C1 segment of cervical spinal cord (tissue), 14 donors: ENCODE measurements at regions not wholly inside any gene's neighbourhood (a gene's known extent, or its start where the extent isn't known, plus 50 kb on each side); places are given as distances from the start of the nearest gene placed in this dataset.
"Not testable (repeated sequence)": the region's sequence is repeated elsewhere in the genome, so short reads cannot be mapped to it uniquely, and the experiment has no call there.

Source experiments
- DNase-seq, 14 donors: peaks; one replicate each; lab custom pipeline; 2025; lab: John Stamatoyannopoulos, UW

DNA sequence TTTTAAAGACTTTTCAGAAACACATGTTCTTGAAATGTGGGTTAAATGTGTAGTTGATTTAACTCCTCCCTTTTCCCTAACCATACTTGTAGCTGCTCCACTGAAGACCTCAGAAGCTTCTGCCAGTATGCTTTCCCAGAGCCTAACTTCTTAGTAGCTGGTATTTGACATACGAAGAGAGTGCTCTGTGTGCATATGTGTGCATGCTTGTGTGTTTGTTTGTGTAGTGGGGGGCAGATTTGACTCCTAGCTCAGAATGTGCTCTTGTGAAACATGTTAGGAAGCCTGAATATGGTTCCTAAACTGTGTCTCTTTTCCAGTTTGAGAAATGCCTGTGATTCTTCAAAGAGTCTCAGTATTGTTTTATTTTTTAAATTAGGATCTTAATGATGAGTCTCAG lies 420.4 kb downstream of the PCNX1 start:
- DNase-seq: no peak

DNA sequence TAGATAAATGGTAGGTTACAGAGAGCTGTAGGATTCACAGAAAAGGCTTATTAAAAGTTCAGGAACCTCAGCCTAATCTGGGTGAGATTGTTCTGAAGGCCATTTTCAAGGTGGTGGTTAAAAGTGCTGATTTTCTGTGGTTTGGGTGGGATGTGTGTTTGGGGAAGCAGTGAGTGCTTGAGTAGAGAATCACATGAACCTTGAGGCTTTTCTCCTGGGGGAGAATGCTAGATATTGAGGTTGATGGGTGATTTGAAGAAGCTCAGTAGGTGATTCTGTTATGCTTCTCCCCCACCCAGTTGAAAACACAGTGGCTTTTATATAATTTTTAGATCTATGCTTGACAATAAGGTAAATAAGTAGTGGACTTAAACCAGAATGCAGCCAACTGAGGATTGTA lies 420.9 kb downstream of the PCNX1 start:
- no peak for DNase-seq

DNA sequence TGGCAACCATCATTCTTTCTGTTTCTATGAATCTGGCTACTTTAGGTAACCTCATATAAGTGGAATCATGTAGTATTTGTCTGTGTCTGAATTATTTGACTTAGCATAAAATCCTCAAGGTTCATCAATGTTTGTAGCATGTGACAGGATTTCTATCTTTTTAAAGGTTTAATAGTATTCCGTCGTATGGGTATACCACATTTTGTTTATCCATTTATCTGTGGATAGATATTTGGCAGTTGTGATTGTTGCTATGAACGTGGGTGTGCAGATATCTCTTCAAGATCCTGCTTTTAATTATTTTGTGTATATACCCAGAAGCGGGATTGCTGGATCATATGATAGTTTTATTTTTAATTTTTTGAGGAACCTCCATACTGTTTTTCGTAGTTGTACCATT lies 421.7 kb downstream of the PCNX1 start:
- no peak for DNase-seq

DNA sequence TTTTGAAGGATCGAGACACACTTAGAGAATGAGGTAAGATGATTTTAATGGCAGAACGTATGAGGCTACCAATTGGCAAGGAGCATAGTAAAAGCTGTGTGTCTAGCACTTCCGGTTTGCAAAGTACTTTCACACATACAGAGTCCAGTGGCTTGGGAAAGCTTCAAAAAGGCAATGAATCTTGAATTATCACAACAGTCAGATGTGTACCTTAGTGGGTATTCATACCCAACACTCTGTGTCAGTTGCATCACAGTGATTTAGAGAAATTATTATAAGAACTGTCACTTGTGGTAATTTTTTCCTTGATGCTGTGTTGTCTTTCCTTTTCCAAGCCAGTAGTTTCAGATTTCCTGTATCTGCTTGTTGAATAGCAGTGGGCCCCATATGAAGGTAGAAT lies 424.1 kb downstream of the PCNX1 start:
- DNase-seq: no peak

DNA sequence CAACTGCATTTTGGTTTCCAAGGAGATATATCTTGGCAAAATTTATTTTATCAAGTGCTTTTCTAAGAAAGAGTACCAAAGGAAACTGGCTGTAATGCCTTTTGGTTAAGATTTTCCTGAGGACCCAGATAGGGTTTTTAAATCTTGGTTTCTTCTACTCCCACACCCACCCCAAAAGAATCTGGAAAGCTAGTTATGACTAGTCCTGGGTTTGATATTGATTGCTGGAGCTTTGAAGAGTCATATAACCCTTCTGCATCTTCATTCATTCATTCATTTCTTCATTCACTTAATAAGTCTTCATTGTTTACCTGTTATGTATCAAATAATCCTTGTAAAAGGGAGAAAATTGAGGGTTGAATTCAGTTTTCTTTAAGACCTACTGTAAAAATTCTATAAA lies 425.2 kb downstream of the PCNX1 start:
- no peak for DNase-seq

DNA sequence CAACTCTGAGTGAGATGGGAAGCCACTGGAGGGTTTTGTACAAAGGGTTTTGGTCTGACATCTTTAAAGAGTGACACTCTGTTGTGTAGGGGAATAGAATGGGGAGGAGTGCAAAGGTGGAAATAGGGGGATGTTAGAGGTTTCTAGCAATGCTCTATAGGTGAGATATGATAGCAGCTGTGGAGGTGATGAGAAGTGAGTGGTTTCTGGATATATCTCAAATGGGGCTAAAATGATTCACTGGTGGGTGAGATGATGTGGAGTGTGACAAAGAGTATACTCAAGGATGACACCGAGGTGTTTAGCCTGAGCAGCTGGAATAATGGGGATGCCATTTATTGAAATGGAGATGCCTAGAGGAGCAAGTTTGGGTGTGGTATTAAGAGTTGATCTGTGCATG lies 426.4 kb downstream of the PCNX1 start:
- DNase-seq: no peak

DNA sequence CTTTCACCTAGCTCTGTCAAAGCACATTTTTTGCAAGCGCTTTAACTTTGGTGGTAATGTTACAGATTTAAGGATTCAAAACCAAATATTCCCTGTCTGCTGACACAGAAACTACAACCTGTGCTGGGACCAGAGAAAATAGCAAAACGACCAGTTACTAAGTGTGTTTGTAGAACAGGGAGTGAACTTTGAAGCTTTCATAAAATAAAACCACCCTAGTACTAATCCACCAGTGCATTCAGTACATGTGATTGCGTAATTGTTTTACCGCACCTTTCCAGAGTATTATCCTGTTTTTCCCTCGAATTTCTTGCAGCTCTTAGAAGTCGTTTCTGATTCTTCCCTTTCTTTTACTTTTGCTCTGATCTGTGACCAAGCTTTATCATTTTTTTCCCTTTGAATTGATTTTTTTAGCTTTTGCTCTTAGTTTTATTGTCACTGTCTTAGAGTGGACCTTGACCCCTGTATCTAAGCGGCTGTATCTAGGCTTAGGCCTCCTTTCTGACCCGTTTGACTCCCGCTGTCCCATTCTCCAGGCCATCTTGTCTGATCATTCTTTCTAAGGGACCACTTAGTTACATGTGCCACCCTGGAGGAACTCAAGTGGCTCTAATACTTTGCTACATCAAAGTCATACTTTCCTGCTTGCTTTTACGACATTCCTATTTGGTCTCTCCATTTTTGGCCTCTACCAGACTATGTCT lies 429.4 kb downstream of the PCNX1 start:
- no peak for DNase-seq

DNA sequence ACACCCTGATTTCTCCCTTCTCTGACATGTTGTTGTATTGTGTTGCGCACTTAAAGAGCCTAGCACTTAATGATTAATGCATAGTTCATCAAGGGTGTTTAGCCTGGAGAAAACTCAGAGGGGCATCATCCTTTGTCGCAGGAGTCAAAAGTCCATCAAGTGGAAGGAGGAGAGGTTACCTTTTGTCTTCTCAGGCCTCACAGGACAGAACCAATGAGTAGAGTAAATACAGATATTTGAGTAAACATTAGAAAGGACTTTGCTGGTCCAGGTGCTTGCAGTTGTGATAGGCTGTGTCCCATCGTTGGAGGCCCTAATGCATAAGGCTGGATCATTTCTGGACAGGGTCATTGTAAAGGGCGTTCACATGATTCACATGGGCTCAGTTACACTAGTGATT lies 430.9 kb downstream of the PCNX1 start:
- DNase-seq: no peak

DNA sequence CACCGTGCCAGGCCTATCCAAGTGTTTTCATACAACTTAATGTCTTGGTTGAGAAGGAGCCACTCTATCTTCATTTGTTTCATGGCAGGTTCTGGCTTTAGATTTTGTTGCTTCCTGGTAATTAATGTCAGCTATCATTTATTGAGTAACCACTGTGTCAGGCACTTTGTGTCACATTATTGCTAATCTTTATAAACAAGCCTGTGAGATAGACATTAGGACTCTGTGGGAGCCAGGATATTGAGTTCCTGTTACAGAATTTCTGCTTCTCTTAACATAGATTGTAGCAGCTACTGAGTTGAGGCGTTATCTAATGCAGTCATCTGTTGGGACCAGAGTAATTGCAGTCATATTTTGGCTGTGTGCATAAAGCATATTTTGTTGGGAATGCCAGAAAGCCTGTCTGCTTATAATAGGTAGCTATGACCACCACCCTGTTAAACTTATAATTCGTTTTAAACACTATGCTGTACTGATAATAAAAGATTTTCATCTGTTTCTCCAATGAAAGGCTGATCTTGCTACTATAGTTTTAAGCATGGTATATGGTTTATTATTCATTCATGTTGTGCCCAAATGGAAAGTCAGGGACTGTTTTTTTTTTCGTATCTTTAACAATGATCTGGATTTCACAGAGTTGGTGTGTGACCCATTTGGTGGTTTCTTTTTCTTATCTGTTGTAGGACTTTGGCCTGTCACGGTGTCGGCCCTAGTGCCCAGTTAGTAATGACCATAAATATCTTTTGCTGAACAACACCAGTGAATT lies 432.6 kb downstream of the PCNX1 start:
- no peak for DNase-seq

DNA sequence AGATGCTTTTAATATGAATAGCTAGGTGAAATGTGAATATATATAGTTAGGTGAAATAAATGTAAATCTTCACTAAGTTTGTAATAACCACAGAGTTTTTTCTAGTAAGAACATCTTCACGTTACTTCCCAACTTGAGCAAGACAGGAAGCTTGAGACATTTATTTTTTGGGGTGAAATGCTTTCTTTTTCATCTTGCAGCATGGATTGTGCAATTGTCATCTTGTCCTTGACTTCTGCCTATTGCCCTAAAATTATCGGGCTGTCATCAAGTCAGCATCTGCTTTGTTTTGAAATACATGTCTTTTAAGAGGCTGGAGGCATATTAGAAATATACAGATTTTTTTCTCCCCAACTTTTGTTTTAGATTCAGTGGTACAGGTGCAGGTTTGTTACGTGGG lies 433.9 kb downstream of the PCNX1 start:
- no peak for DNase-seq

DNA sequence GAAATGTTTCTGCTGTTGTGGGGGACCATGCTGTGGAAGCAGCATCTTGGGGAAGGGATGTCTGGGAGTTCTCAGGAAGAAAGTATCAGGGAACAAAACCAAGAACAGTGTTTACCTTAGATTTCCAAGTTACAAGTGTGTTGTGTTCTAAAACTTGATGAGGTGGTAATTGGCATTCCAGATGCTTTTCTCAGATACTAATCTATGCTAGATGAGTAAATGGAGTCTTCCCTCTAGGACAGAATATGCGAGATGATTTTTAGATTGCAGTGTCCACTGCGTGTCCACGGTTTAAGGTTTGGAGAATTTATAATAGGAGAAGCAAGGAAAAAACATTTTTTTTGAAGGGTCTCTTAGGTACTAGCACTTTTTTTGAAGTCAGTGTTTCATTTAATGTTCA lies 436.5 kb downstream of the PCNX1 start:
- no peak for DNase-seq

DNA sequence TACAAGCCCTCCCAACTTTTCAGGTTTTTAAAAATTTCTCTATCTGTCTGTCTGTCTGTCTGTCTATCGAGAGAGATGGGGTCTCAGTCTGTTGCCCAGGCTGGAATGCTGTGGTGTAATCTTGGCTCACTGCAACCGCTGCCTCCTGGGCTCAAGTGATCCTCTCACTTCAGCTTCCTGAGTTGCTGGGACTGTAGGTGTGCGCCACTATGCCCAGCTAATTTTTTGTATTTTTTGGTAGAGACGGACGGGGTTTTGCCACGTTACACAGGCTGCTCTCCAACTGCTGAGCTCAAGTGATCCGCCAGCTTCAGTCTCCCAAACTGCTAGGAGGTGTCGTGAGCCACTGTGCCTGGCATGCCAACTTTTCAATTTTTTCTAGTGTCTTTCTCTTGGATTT lies 437.2 kb downstream of the PCNX1 start:
- no peak for DNase-seq

DNA sequence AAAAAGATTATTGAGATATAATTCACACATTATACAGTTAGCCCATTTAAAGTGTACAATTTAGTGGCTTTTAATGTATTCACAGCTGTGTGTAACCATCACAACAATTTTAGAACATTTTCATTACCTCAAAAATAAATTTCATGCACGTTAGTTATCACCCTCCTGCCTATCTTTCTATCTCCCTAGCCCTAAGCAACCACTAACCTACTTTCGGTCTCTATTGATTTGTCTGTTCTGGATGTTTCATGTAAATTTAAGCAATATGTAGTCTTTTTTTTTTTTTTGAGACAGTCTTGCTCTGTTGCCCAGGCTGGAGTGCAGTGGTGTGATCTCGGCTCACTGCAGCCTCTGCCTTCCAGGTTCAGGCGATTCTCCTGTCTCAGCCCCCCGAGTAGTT lies 439.4 kb downstream of the PCNX1 start:
- no peak for DNase-seq

DNA sequence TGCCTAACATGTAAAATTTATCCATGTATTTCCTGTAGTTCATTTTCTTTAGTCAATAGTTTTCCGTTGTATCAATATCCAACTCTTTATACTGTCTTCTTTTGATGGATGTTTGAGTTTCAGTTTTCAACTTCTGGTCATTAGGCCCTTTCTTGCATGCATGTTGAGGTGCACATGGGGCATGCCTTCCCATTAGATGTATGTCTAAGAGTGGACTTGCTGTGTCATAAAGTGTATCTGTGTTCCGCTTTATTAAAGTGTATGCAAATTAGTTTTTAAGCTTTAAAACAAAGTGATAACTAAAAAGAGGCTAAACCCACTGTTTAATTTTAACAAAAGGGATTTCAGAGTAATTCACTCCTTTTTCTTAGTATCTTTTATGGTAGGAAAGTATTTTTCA lies 441.1 kb downstream of the PCNX1 start:
- DNase-seq: no peak

DNA sequence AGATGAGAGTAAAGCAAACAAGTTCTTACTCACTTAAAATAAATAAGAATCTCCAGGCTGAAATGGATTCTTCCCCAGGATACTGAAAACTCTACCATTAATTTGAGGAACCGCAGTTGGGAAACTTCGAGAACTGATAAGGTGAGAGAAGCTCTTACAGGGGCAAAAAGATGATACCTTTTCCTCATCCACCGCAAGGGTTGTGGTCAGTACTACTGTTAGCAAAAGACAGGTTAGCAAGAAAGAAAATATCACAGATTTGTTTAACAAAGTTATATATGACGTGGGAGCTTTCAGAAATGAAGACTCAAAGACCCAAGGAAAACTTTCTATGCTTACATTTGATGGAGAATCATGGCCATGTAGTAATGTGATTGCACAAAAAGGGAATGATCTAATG lies 441.6 kb downstream of the PCNX1 start:
- no peak for DNase-seq

DNA sequence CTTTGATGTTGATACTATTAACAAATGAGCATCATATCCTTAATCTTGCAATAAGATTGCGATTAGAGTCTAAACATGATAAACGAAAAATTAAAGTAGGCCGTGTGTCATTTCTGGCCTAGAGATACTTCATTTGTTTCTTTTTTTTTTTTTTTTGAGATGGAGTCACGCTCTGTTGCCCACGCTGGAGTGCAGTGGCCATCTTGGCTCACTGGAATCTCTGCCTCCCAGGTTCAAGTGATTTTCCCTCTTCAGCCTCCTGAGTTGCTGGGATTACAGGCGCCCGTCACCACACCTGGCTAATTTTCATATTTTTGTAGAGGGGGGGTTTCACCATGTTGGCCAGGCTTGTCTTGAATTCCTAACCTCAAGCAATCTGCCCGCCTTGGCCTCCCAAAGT lies 446.9 kb downstream of the PCNX1 start:
- no peak for DNase-seq

DNA sequence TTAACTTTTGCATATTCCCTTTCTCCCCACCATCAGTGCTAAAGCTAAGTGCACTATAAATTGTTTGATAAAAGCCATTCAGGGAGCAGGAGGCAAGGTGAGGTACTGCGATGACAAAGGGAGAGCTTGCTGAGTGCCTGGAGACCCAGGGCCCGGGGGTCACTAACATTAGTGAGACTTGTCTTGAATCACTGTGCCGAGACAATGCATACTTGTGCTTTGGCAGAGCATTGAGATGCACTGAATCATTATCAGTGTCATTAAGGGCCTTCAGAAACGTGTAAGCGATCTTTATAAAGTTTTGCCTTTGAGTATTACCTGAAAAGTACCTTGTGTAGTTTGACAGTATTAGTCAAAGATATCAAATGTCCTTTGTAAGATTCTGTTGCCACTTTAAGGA lies 447.5 kb downstream of the PCNX1 start:
- DNase-seq: no peak

DNA sequence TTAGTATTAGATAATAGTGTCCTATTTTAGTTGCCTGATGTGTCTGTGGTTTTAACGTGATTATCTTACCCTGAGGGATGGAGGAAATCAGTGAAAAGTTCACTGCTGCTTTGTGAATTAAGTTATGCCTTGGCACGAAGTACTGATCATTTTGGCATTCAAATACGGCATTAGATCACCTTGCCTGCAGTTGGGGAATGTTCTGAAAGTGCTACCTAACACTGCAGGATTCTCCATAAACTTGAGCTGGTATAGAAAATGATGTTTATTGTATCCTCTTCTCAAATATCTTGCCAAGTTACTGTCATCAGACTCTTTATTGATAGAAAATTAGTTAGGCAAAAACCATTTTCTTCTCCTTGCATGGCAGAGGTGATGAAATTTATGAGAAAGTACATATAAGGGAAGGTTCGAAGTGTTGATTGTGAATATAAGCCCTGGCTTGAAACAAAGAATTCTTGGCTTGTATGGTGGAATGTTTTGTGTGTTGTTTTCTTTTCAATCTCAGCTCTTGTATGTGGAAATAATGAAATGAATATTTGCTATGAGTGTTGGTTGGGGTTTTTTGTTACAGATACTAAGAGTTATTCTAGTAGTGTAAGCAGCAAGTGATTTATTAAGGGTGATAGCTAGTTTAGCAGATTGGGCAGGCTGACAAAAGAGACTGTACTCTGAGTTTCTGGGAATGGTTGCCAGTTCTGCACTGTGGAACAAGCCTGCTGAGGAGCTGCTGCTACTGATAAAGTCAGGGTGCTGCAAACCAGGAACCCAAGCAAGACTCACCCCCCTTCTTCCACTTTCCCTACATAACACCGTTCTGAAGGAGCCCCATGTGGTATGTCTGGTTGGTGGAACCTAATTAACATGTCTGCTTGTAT lies 448.3 kb downstream of the PCNX1 start:
- peak in 1 of 14 donors; percentile 38 for DNase-seq

DNA sequence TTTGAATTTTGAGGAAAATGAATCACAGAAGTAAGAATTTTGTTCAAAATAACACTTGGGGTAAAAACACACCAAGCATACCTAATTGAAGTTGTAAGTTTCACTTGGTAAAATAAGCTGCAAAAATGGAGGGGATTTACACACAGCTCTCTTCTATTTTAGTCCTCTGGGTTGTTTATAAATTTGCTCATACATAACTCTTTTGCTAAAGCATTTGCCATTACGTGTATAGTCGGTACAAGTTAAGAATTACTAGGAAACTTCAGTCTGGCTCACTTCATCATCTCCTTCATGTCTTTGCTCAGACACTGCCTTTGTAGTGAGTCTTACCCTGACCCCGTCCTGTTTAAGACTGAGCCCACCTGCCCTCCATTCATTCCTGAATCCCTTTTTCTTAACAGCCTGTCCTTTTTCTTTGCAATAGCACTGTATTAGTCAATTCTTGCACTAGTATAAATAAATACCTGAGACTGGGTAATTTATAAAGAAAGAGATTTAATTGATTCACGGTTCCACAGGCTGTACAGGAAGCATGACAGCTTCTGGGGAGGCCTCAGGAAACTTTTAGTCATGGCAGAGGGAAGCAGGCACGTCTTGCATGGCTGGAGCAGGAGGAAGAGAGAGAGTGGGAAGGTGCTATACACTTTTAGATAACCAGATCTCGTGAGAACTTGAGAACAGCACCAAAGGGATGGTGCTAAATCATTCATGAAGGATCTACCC lies 451.1 kb downstream of the PCNX1 start:
- DNase-seq: no peak

DNA sequence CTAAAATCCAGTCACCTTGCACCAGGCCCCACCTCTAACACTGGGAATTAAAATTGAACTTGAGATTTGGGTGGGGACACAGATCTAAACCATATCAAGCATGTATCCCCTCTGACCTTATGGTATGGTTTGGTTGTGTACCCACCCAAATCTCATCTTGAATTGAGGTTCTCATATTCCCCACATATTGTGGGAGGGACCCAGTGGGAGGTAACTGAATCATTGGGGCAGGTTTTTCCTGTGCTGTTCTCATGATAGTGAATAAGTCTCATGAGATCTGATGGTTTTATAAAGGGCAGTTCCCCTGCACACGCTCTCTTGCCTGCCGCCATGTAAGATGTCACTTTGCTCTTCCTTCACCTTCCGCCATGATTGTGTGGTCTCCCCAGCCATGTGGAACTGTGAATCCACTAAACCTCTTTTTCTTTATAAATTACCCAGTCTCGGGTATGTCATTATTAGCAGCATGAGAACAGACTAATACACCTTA lies 451.7 kb downstream of the PCNX1 start:
- not testable (repeated sequence) for DNase-seq

DNA sequence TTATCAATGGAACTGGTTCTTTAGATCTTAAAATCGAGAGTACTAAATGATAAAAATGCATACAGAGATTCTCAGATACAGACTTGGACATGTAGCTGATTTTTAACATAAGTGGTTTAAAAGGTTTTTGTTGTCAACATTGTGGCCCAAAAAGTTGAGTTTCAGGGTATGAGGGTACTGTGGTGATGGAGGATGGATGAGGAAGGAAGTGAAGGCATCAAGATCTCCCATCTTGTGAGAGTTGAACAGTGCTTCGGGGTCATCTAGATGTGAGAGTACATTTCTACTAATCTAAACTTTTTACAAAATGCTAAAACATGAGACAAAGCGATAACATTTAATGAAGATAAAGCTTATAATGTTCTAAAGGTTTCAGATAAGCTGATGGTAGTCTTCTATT lies 452.6 kb downstream of the PCNX1 start:
- no peak for DNase-seq

DNA sequence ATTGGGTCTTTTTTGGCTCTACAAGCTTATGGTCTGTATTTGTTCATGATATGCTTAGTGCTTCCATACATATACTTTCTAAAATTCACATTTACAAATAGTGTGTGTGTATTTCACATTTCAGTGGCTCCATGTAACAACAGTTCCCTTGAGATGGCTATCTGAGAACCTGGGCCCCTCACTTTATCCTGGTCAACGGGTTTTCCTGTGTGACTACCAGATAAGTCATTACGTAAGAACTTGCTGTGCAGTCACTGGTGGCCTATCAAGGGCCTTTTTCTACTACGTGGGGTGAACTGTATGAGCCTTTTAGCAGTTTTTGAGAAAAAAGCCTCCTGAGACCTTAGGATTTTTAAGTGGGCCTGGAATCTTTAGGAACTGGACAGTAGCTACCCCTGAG lies 454.1 kb downstream of the PCNX1 start:
- DNase-seq: no peak
